ENCODE measurements at regions not wholly inside any gene's neighbourhood (a gene's known extent, or its start where the extent isn't known, plus 50 kb on each side); places are given as distances from the start of the nearest gene placed in this dataset.
A peak's percentile ranks its signal among the peaks of the same experiment; 100 is the strongest.
"Not testable (repeated sequence)": the region's sequence is repeated elsewhere in the genome, so short reads cannot be mapped to it uniquely, and the experiment has no call there.

- DNase-seq: no peak
Observed at GRCh38 chr11:106152013-106152412, 74.6 kb downstream of the AASDHPPT start.

GRCh38 chr11:106152824-106153223 lies 75.4 kb downstream of the AASDHPPT start:
- no peak for DNase-seq

- DNase-seq: peak; percentile 5
Observed at GRCh38 chr11:106156290-106156937, 79.0 kb downstream of the AASDHPPT start.

- DNase-seq: no peak
Observed at GRCh38 chr11:106158406-106158805, 80.9 kb downstream of the AASDHPPT start.

DNA sequence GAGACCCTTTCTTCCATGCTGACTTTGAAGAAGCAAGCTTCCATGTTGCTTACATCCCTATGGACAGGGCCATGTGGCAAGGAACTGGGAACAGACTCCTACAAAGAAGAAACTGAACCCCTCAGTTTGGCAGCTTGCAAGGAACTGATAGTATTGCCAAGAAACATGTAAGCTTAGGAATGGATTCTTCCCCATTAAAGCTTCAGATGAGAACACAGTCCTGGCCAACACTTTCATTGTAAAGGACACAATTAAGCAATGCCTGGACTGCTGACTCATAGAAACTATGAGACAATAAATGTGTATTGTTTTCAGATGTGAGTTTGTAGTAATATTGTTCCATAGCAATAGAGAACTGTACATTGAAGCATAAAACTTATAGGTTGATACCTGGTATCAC lies 82.4 kb downstream of the AASDHPPT start:
- no peak for DNase-seq

DNA sequence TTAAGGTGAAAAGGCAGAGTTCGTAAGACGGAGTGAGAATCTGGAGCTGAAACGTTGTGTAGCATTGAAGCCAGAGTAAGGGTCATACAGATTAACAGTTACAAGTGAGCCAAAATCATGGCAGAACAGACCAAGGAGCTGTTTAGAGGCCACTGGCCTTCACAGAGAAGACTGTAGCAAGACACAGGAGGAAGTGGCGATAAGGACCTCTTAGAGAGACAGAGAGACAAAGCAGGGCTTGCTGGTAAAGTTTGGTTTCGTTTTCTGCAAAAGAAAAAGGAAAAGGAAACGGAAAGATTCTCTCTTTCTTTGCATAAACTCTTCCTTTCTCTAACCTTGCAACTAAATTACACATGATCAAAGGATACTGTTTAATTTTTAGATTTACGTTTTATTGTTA lies 83.0 kb downstream of the AASDHPPT start:
- DNase-seq: no peak

DNA sequence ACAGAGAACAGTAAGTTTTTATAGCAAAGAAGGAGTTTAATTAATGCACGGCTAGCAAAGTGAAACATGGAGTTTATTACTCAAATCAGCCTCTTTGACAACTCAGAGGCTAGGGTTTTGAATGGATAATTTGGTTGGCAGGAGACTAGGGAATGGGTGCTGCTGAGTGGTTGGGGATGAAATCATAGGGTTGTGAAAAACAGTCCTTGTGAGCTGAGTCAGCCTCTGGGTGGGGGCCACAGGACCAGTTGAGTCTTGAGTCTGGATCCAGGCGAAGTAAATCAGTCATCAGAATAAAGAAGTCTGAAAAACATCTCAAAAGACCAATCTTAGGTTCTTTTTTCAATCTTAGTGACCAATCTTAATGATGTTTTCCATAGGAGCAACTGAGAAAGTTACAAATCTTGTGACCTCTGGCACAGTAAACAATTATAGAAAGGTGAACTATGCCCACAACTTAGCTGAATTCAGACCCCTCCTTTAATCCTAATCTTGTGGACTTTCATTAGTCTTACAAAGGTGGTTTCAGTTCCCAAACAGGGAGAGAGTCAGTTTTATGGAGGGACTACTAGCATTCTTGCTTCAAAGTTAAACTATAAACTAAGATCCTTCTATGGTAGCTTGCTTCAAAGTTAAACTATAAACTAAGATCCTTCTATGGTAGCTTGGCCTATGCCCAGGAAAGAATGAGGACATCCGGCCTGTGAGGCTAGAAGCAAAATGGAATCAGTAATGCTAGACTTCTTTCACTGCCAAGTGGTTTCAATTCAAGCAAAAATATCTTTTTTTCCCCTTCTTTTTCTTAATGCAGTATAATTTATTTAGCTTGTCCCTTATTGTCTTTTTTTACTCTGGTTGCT lies 84.5 kb downstream of the AASDHPPT start:
- no peak for DNase-seq

GRCh38 chr11:106167085-106167484 lies 89.6 kb downstream of the AASDHPPT start:
- no peak for DNase-seq

- peak; percentile 6 for DNase-seq
Observed at GRCh38 chr11:106172386-106172991, 95.0 kb downstream of the AASDHPPT start.

DNA sequence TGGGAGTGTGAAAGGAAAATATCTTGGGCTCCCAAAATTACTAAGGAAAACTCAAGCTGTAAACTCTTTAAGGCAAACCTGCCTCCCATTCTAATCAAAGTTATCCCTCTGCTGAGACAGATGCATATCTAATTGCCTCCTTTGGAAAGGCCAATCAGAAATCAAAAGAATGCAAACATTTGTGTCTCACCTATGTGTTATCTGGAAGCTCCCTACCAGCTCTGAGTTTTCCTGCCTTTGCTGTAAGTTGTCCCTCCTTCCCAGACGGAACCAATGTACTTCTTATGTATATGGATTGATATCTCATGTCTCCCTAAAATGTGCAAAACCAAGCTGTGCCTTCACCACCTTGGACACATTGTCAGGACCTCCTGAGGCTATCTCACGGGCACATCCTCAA lies 95.8 kb downstream of the AASDHPPT start:
- no peak for DNase-seq

DNA sequence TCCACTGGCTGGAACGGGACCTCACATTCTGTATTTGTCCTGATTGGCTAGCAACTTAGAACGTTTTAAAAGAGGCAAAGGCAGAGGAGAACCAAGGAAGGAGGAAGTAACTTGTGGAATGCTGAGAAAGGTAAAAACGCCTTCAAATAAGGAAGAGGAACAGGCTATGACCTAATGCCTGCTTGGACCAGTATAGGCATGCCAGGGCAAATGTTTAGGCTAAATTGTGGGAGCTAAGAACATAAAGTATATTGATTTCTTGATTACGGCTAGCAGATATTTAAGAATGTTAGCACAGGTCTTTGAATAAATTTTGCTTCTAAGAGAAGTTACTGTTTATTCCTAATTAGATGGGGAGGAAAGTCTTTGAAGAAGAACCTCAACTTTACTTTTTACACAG lies 96.5 kb downstream of the AASDHPPT start:
- DNase-seq: not testable (repeated sequence)

GRCh38 chr11:106176817-106177216 lies 99.4 kb downstream of the AASDHPPT start:
- no peak for DNase-seq

DNA sequence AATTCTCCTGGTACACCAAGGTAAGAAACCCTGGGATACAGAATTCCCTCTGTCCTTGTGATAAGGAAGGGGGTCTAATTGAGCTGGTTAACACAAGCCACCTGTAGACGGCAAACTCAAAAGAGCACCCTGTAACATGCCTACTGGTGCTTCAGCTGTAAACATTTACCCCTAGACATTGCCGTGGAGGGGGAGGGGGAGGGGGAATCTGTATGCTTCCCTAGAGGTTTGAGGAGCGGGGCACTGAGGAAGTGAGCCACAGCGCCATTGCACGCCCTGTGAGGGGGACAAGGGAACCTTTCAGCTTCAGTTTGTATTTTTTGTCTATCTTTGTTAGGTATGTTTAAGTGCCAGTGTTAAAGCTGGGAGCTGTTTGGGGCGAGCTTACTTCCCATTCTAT lies 99.8 kb downstream of the AASDHPPT start:
- DNase-seq: no peak

GRCh38 chr11:106178361-106178760 lies 100.9 kb downstream of the AASDHPPT start:
- DNase-seq: no peak

DNA sequence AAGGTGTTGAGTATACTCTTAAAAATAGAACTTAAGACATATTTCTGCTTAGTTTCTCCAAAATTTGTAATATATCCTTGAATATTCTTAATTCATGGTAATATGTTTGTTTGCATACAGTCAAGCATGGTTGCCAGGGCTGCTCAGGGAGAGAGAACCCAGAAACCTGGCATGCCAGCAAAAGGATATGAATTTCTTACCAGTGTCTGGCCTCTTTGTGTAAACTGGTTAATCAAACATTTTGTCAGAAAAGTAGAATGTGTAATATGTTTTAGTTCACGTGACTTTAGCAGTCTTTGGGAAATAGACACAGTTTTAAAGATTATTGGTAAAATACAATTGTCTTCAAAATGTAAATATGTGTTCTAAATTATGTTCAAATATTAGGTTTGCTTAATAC lies 101.6 kb downstream of the AASDHPPT start:
- DNase-seq: no peak

GRCh38 chr11:106186630-106187029 lies 109.2 kb downstream of the AASDHPPT start:
- no peak for DNase-seq

GRCh38 chr11:106187860-106188456 lies 110.5 kb downstream of the AASDHPPT start:
- DNase-seq: no peak

DNA sequence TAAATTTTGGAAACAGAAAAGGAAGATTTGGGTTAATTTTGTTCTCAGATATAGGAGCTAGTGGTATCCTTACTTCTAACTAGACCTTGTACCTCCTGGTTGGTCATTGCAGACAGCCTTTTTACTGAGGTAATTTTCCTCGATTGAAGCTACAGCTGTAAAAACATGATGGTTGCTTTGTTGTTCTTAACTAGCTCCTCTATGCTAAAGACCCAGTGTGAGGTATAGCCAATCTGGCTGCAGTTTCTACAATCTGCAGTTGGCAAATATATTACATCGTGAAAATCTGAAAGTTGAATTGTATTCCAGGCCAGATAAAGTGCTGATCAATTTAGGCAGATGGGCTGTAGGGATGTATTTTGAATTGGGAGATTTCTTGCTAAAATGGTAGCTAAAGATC lies 116.5 kb downstream of the AASDHPPT start:
- no peak for DNase-seq

GRCh38 chr11:106197438-106197837 lies 120.0 kb downstream of the AASDHPPT start:
- DNase-seq: no peak

- DNase-seq: no peak
Observed at GRCh38 chr11:106202935-106203620, 125.6 kb downstream of the AASDHPPT start.

DNA sequence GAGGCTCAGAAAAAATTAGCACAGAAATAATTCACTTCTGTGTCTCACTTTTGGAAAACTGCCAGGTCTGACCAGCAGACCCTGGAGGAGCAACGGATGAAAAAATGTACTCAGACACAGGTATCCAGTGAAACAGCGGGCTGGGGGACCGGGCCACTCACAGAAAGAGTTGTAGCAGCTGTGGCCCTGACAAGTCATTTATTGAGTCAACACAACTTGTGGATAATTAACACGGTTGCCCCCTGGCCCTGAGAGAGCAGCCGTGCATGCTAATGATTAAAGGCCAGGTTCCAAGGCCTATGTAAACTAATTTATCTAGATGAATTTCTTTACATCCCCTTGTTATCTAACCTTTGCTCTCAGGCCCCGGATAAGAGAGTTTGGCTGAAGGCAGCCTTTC lies 131.3 kb downstream of the AASDHPPT start:
- peak; percentile 35 for DNase-seq

DNA sequence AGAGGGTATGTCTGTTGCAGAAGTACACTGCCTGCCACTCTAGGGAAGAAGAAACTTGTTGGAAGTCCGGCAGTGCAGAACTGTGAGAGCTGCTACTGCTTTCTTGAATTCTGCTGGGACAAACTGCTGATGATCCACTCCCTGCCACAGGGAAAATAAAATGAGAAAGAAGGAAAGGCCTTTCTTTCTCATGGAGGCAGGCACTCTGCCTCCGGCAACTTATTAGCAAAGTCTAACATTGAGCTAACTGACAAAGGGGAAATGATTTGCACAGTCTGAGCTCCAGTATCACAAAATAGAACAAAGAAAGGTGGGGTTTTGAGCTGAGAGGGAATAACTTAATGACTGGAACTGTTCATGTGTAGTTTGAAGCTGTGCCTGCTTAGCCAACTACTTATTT lies 134.6 kb downstream of the AASDHPPT start:
- DNase-seq: no peak

- no peak for DNase-seq
Observed at GRCh38 chr11:106216281-106216680, 138.8 kb downstream of the AASDHPPT start.

Measured in NCI-H146 (cell line).